ENCODE measurements at regions not wholly inside any gene's neighbourhood (a gene's known extent, or its start where the extent isn't known, plus 50 kb on each side); places are given as distances from the start of the nearest gene placed in this dataset.
A peak's percentile ranks its signal among the peaks of the same experiment; 100 is the strongest.

DNA sequence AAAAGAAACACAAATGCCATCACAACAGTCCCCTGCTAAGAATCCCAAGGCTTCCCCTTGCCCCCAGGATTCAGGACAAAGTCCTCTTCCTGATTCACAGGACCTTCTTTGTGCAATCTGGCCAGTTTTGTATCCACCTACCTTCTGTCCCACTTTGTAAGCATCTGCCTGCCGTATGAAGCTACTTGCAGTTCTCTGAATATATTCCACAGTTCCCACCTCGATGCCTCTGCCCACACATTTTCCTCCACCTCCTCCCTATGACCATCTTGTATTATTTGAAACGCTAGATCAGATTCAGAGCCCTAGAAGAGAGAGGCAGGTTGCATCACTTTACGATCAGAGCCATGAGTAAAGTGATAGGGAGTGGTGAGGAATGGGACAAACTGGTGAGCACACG is 159.2 kb upstream of the XYLT1 start:
- no peak for DNase-seq

DNA sequence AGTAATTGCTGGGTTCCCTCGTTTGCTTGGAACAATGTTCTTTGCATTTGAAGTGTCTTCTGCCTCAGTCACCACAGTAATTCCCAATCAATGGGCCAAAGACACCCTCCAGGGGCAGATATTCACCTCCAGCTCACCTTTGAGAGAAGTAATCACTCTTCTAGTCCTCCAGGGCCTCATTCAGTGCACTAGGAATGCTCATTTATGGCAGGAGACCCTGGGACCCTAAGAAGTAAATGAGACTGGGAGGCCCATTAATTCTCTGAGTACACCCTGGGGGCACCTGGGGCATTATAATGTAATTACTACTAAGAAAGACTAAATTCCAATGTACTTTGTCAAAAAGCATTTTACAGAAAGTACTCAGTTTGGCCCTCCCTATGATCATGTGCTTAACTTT is 158.2 kb upstream of the XYLT1 start:
- DNase-seq: no peak

DNA sequence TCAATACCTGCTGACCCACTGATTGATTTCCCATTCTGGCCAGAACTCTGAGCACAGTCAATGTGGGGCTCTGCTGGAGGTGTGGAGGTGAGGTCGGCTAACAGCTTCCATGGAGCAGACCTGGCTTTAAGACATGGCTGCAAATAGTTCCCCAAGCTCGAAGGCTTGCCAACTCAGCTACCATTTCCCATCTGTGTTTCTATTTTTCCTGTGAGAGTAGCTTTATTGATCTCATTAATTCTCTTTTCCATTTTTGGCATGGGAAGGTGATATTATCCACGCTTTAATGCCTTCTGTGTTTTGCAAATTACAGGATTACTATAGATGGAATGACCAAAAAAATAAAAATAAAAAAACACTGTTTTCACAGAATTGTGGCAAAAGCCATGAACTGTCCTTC is 151.6 kb upstream of the XYLT1 start:
- DNase-seq: no peak

DNA sequence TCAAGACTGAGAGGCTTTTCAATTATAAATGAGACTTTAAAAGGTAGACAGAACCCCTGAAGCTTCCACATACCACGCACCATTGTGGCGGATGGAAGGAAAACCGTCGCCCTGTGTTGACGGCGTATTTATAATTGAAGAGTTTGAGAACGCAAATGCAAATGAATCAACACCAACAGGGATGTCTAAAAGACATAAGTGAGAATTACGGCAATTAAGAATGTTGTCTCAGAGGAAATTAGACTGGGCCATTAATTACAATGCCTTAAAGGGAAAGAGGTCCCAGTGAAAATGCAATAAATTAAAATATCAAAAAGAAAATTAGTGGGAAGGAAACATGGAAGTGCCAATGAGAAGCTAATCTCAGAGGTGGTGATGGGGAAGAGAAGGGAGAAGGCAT is 148.5 kb upstream of the XYLT1 start:
- no peak for DNase-seq

DNA sequence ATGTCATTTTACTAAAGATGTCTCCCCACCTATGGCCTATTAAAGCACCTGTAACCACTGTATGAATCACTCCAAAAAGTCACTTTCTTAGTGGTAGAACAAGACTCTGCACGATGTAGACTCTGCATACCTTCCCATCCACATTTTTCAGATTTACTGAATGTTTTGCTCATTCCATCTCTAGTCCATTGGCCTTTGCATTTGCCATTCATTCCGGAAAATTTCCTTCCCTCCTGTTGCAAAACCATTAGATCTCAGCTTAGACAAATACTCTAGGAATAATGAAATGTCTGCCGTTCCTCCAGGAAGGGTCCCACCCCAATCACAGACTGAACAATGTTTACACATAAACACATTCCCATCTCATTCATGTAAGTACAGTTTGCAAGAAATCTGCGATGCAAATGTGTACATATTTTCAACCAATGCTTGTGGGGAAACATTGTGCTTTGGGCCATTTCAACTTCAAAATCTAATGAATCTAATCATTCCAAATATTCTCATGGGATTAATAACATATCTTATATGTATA is 146.3 kb upstream of the XYLT1 start:
- DNase-seq: no peak

DNA sequence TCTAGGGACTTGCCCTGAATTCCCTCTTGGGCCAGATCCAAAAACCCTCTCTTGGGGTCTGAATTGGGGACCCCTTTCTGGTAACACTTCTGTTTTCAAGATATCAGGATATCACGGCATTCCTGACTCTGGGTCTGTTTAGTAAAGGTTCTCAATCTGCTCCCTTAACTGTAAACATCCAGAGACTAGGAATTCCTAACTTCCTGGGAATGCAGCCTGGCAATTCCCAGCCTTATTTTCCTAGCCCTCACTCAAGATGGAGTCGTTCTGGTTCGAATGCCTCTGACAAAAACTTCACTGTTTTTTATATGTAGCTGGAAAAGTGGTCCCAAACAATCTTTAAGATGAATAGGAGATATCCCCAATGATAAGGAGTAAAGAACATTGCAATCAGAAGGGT is 141.6 kb upstream of the XYLT1 start:
- DNase-seq: no peak

DNA sequence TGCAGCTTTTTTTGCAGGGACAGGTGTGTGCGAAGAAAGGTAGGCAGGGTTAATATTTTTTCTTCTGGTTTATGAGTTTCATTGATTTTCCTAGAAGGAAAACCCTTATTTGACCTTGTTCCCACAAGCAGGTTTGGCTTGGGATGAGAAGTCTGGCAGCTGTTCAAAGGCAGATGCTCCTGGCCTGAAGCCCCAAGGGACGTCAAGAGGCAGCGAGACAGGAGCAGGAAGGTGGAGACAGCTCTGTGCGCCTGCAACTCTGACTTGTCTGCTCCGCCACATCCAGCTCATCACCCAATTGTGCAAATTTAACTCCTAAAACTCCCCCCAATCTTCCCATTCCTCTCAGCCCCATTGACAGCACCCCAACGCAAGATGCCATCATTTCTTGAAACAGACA is 136.8 kb upstream of the XYLT1 start:
- no peak for DNase-seq

DNA sequence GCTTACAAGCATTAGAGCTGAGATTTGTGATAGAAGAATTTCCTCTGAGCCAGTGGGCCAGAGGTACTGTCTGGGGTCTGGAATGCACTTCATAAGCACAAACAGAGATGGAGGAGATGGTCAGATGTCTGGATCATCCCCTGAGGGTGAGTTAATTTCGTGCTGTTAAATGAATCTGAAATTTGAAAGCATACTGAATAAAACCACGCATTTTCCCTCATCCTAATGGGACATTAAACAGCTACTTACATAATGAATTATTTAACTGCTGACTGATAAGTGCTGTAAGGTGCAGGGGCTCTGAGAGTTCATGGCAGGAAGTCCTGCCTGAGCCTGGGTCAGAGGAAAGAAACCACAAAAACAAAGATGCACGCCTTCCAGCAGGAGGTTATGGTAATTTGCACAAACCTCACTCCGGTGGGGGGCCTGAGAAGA is 136.3 kb upstream of the XYLT1 start:
- DNase-seq: no peak

DNA sequence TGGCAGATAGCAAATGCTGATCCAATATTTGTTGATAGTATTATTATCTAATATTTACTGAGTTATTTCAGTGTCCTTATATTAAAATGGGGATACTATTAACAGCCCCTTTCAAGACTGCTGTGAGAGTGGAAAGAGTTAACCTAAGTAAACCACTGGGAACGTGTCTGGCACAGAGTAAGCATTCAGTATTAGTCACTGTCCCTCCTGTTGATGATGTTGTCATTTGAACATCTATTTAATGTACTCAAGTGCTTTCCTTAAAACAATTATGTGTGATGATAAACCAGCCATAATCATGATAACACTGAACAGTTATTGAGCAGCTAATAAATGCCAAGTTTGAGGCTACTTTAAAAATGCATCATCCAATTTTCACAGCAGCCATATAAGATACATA is 135.7 kb upstream of the XYLT1 start:
- no peak for DNase-seq

DNA sequence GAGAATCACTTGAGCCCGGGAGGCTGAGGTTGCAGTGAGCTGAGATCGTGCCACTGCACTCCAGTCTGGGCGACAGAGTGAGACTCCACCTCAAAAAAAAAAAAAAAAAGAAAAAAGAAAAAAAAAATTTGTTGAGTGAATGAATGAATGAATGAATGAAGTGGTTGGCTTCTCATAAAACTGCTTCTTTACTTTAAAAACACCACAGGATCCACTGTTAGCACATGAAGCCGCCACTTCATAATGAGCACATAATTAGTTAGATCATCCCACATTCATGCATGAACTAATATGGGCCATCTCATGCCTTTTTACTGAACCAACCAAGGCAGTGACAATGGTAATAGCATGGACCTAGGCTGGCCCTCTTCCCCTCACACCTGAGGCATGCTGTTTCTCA is 135.0 kb upstream of the XYLT1 start:
- no peak for DNase-seq

DNA sequence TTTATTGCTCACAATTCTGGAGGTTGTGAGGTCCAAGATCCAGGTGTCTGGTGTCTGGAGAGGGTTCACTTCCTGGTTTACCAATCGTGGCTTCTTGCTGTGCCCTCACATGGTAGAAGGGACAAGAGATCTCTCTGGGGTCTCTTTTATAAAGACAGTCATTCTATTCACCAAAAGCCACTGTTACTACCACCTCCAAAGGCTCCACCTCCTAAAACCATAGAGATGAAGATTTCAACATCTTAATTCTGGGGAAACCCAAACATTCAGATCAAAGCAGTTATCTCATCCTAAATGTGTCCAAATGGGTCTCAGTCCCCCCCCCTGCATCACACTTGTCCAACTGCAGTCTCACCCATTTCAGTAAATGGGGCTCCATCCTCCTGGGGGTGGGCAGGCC is 132.9 kb upstream of the XYLT1 start:
- no peak for DNase-seq

DNA sequence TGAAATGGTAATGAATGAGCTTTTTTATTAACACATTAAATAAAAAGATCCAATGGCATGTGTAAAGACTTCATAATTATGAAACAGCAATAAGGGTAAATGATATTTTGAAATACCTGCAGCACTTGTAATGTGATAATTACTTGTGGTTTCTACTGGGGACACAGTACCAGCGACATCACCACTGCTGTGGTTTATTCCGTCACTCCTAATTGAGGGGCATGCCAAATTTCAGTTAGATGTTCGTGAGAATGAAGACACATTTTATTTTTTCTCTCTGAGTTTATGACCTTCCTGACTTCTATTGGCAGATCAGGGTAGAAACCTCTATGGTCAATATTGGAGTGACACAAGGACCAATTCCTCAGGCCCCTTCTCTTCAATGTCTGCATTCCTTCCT is 131.9 kb upstream of the XYLT1 start:
- DNase-seq: no peak

DNA sequence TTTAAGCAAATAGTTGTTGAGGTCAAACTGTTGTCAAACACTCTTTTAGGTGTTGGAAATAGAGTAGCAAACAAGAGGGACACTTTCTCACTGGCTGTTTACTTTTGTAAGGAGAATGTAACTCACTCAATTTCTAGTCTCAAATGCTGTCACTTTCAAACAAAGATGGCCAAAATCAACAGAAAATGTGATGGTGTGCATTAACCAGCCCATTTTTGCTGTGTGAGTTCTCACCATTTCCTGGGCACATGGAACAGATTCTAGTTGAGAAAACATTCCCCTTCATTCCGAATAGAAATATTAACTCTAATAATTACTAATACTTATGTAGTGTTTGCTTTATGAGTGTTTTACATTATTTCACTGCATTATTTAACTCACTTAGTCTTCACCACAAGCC is 128.2 kb upstream of the XYLT1 start:
- no peak for DNase-seq

DNA sequence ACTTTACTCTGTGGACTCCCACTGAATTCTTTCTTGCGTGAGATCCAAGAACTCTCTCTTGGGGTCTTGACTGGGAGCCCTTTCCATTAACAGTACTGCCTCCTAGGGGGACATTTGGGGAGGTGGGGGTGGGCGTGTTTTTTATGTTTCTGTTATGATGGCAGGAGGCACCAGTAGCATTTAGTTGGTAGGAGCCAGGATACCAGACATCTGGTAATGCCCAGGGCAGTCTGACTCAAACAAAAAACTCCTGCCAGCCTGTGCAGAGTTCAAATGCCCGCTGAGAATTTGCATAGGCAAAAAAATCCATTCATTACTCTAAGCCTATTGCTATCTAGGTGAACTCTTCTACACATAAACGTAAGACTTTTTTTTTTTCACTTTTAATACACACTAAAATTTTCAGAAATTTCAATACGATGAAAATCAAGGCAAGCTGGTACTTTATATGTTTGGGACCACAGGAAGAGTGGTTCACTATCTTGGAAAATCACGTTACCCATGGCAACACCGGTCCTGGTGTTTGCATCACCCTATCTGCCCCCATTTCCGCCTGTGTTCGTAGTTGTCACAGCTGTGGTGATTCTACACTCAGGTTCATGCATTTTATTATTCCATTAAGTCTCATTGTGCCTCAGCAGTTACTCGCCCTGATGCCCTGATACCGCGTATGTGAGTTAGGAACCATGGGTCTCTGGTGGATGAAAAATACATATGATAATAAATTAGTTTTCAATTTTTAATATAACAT is 121.1 kb upstream of the XYLT1 start:
- DNase-seq: peak in 1 of 2 experiments; percentile 6

DNA sequence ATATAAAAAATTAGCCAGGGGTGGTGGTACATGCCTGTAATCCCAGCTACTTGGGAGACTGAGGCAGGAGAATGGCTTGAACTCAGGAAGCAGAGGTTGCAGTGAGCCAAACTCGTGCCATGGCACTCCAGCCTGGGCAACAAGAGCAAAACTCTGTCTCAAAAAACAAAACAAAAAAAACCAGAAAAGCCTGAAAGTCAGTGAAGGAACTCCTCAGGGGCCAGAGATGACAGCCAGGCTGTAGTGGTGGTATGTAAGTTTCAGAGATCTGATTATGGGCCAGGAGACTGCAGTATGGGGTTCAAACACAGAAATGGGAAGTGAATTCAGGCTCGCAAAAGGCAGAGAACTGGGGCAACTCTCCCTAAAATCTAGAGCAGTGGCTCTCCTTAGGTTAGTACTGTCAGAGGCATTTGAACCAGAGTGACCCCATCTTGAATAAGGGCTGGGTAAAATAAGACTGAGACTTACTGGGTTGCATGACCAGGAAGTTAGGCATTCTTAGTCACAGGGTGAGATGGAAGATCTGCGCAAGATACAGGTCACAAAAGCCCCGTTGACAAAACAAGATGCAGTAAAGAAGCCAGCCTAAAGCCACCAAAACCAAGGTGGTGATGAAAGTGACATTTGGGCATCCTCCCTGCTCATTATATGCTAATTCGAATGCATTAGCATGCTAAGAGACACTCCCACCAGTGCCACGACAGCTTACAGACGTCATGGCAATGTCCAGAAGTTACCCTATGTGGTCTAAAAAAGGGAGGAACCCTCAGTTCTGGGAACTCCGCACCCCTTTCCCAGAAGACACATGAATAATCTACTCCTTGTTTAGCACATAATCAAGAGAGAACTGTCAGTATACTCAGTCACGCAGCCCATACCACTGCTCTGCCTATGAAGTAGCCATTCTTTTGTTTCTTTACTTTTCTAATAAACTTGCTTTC is 120.2 kb upstream of the XYLT1 start:
- peak; percentile 22 to 26 for DNase-seq

DNA sequence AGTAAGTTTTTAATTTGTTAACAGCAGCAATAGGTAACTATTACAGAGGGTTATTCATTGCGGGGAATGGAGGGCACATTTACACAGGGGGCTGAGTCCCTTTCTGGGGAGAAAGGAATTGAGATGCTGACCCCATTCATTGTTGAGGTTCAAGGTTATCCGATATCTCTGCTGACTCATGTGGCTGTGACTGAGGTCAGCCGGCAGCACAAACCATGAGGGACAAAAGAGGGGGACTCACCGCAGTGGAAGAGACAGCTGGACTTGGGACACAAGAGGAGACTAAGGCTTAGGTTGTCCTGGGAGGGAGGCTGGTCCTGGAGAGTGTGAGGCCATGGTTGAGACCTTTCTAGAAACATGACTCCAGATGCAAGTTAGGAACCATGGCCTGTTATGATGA is 119.1 kb upstream of the XYLT1 start:
- DNase-seq: no peak

DNA sequence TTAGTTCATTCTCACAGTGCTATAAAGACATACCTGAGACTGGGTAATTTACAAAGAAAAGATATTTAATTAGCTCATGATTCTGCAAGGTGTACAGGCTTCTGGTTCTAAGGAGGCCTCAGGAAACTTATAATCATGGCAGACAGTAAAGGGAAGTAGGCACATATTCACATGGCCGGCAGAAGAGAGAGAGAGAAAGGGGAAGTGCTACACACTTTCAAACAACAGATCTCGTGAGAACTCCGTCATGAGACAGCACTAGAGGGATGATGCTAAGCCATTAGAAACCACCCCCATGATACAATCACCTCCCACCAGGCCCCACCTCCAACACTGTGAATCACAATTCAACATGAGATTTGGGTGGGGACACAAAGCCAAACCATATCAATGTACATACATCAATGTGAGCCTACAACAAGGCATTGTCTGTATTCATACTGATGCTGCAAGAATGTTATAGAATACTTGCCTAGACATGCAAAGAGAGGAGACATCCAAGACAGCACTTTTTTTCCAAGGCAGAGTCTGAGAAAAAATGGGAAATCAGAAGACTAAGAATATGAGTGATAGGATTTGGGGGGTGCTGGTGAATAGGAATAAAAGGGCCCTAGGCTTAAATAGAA is 114.8 kb upstream of the XYLT1 start:
- no peak for DNase-seq

DNA sequence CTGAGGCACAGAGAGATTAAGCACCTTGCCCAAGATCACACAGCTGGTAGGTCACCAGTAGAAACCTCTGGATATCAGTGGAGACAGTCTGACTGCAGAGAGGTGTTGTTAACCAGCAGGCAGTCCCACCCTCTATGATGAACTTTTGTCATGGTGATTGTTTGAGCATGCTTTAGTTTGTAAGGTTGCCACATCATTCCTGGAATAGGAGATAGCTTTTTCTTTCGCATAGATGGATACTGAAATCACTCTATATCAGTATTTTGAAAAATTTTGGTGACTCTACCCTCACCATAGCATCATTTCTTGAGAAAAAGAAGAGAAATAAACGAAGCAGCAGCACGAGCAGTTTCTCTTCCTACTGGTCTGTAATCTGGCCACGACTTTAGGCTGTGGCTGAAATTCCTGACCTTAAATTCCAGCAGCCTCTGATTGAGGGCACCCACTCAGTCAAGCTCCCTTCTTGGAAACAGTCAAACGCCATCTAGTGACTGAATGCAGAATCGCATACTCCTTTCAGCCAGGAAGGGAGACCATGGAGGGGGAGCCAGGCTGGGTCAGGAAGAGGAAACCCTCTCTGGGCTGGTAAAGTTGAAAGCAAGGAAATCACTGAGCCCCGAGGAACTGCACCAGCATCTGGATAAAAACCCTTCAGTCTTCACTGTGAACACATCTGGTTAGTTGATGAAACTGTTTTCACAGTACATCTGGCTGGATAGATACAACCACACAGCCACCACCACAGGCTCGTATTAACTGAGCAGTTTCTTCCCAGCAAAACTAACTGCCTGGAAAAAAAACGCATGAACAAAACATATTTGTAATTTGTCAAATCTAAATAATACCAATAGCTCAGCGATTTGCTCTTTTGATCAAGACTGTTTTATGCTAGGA is 108.5 kb upstream of the XYLT1 start:
- DNase-seq: peak; percentile 35 to 43

DNA sequence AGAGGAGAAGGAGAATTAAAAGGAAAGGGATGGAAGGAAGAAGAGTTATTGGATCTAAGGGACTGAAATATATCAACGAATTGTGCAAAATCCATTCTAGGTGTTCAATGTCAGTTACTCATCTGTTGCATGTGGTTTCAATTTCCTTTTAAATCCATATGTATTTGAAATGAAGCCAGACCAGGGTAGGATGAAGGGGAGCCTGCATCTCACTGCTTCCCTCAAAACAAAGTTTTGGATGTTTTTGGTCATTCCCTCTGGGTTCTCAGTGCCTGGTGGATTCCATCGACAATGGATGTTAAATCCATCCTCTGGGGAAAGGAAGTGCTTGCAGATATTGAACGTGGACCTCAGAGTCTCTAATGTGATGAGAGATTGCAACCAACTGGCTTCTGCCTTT is 103.5 kb upstream of the XYLT1 start:
- DNase-seq: no peak

DNA sequence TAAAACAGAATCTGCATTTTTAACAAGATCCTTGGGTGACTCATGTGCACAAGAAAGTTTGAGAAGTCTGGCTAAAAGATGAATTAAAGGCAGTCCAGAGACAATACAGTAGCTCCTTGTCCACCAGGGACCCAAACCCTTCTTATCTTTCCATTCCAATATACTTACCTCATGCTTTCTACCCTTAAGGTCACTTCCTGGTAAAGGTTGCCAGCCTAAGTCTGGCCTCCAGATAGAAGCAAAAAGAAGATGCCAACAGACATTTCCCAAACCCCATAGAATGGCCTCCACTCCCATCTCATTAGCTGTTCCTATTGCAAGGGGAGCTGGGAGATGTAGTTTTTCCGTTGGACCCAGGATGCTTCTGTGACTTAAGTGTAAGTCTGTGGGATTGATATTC is 101.4 kb upstream of the XYLT1 start:
- DNase-seq: no peak

DNA sequence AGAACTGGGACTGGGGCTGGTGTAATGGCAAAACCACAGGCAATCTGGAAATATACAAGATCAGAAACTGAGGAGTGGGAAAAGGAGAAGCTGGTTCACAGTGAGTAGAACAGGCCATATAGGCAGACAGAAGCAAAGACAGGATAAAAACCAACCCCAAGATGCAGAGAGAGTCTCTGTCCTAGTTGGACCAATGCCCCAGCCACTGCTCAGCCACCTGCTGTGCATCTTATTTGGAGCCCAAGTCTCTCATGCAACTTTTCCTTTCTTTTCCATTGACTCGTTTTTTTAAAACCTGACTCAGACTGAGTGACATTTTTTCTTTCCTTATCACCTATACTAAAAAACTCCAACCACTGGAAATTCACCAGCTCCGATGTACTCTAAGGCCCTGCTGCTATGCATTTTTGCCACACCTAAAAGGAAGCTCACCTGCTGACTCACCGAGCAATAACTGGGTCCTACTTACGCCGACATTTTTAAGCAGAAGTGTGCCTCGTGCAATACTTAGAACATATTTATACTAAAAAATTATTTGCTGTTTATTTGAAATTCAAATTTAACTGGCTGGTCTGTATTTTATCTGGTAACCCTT is 100.8 kb upstream of the XYLT1 start:
- DNase-seq: no peak

DNA sequence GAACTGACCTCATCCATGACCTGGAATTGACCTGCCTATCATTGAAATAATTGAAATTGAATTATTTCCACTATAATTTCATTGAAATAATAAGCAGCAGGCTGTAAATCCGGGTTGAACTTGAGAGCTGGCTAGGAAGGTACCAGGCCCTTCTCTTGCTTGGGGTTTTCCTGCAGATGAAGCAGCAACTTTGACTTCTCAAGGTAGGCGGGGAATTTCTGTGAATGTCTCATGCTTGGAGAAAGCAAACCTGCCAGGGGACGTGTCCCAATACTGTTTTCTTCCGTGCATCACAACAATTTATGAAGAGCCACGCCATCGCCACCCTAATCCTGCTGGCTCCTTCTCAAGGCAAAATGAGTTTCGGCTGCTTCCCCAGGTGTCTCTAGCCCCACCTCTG is 97.5 kb upstream of the XYLT1 start:
- no peak for DNase-seq

Data from activated CD4-positive, alpha-beta T cell treated with anti-CD3 and anti-CD28 coated beads, Interleukin-2, amount 50 U/mL, for 4 hours (primary cell).